ENCODE measurements at regions not wholly inside any gene's neighbourhood (a gene's known extent, or its start where the extent isn't known, plus 50 kb on each side); places are given as distances from the start of the nearest gene placed in this dataset.

DNA sequence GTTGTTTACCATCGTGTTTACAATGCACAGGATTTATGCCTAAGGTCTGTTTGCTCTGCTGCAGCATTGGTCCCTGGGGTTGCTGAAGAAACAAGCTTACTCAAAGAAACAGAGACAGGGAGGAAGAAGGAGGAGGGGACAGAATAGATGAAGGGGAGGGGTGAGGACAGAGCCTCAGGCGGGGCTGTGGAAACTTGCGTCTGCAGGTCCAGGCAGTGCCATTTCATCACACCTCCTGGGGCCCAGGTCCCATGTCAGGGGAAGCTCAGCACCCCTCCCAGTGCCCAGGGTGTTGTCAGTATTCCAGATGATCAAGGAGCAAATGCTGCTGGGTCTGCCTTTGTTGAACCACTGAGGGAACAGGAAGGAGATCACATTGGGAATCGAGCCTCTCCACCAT is 1406.8 kb downstream of the TBC1D22A start:
- TF ChIP-seq EGR1 (IDR thresholded peaks at IDR 0.05; ENCODE audit: low read depth) (no peak), POLR2A (IDR thresholded peaks at IDR 0.05; ENCODE audit: borderline replicate concordance, extremely low read depth, insufficient read depth, insufficient read length) (no peak), EZH2 (IDR thresholded peaks at IDR 0.05) (no peak), ZFX (IDR thresholded peaks at IDR 0.05) (no peak), SIN3A (IDR thresholded peaks at IDR 0.05; ENCODE audit: low read depth) (no peak), RAD21 (IDR thresholded peaks at IDR 0.05; ENCODE audit: low read depth) (no peak), SP1 (IDR thresholded peaks at IDR 0.05; ENCODE audit: low read depth) (no peak), CEBPB (IDR thresholded peaks at IDR 0.05; ENCODE audit: low read depth) (no peak)
- TF ChIP-seq, protein P1, sequence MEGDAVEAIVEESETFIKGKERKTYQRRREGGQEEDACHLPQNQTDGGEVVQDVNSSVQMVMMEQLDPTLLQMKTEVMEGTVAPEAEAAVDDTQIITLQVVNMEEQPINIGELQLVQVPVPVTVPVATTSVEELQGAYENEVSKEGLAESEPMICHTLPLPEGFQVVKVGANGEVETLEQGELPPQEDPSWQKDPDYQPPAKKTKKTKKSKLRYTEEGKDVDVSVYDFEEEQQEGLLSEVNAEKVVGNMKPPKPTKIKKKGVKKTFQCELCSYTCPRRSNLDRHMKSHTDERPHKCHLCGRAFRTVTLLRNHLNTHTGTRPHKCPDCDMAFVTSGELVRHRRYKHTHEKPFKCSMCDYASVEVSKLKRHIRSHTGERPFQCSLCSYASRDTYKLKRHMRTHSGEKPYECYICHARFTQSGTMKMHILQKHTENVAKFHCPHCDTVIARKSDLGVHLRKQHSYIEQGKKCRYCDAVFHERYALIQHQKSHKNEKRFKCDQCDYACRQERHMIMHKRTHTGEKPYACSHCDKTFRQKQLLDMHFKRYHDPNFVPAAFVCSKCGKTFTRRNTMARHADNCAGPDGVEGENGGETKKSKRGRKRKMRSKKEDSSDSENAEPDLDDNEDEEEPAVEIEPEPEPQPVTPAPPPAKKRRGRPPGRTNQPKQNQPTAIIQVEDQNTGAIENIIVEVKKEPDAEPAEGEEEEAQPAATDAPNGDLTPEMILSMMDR (IDR thresholded peaks at IDR 0.05 in 2 of 3, conservative IDR thresholded peaks at IDR 0.05 in 1 of 3; ENCODE audit: borderline replicate concordance in 1 of 3, insufficient read depth in 1 of 3, low read depth in 2 of 3, low read length in 2 of 3), result no peak
- TF ChIP-seq, protein P2, sequence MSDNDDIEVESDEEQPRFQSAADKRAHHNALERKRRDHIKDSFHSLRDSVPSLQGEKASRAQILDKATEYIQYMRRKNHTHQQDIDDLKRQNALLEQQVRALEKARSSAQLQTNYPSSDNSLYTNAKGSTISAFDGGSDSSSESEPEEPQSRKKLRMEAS (IDR thresholded peaks at IDR 0.05), result no peak
